Dermis blood vessel endothelial cell (primary cell): ENCODE measurements at regions not wholly inside any gene's neighbourhood (a gene's known extent, or its start where the extent isn't known, plus 50 kb on each side); places are given as distances from the start of the nearest gene placed in this dataset.
"Not testable (repeated sequence)": the region's sequence is repeated elsewhere in the genome, so short reads cannot be mapped to it uniquely, and the experiment has no call there.

ENCODE experiments used
- DNase-seq: peaks from one replicate; pipeline ENCODE4 v3.0.0; 2010

GRCh38 chr19:28553005-28553404 lies 659.9 kb downstream of the UQCRFS1 start:
- DNase-seq: no peak

- DNase-seq: no peak
These were observed 663.2 kb downstream of the UQCRFS1 start for GRCh38 chr19:28549680-28550277.

- no peak for DNase-seq
These were observed 666.7 kb downstream of the UQCRFS1 start for GRCh38 chr19:28546148-28546685.

- not testable (repeated sequence) for DNase-seq
These were observed 667.6 kb downstream of the UQCRFS1 start for GRCh38 chr19:28545397-28545796.

GRCh38 chr19:28544451-28545261 lies 668.3 kb downstream of the UQCRFS1 start:
- no peak for DNase-seq

GRCh38 chr19:28543244-28543776 lies 669.6 kb downstream of the UQCRFS1 start:
- no peak for DNase-seq

- DNase-seq: no peak
These were observed 670.3 kb downstream of the UQCRFS1 start for GRCh38 chr19:28542394-28543243.

GRCh38 chr19:28541602-28542393 lies 671.2 kb downstream of the UQCRFS1 start:
- no peak for DNase-seq

GRCh38 chr19:28541029-28541428 lies 671.9 kb downstream of the UQCRFS1 start:
- no peak for DNase-seq

GRCh38 chr19:28540385-28540784 lies 672.6 kb downstream of the UQCRFS1 start:
- not testable (repeated sequence) for DNase-seq

GRCh38 chr19:28539759-28540158 lies 673.2 kb downstream of the UQCRFS1 start:
- DNase-seq: no peak

GRCh38 chr19:28538579-28538978 lies 674.4 kb downstream of the UQCRFS1 start:
- DNase-seq: not testable (repeated sequence)

- no peak for DNase-seq
These were observed 675.1 kb downstream of the UQCRFS1 start for GRCh38 chr19:28537896-28538295.

GRCh38 chr19:28537079-28537478 lies 675.9 kb downstream of the UQCRFS1 start:
- no peak for DNase-seq

GRCh38 chr19:28535352-28535775 lies 677.6 kb downstream of the UQCRFS1 start:
- DNase-seq: no peak

GRCh38 chr19:28534766-28535351 lies 678.1 kb downstream of the UQCRFS1 start:
- DNase-seq: no peak

- no peak for DNase-seq
These were observed 680.1 kb downstream of the UQCRFS1 start for GRCh38 chr19:28532765-28533341.

GRCh38 chr19:28531979-28532378 lies 681.0 kb downstream of the UQCRFS1 start:
- DNase-seq: no peak

- no peak for DNase-seq
These were observed 682.4 kb downstream of the UQCRFS1 start for GRCh38 chr19:28530406-28531035.

GRCh38 chr19:28526038-28526437 lies 686.9 kb downstream of the UQCRFS1 start:
- DNase-seq: no peak

- no peak for DNase-seq
These were observed 689.3 kb downstream of the UQCRFS1 start for GRCh38 chr19:28523619-28524018.
